Fibroblast of lung (primary cell): ENCODE measurements at regions not wholly inside any gene's neighbourhood (a gene's known extent, or its start where the extent isn't known, plus 50 kb on each side); places are given as distances from the start of the nearest gene placed in this dataset.

Source experiments
- CTCF ChIP-seq, 2 donors: IDR thresholded peaks in 1 of 2; conservative IDR thresholded peaks in 1 of 2; 1 replicate in 1 of 2; 2 replicates in 1 of 2; pipeline ENCODE4 v1.5.1; 2011 to 2012; ENCODE audit warnings: low read length in 2 of 2, control low read depth in 1 of 2, inconsistent platforms in 1 of 2, low read depth in 1 of 2, mild to moderate bottlenecking in 1 of 2
- EZH2 ChIP-seq: IDR thresholded peaks from 2 replicates; pipeline ENCODE4 v1.5.1; 2012; ENCODE audit warnings: low read length, control low read depth, mild to moderate bottlenecking; ENCODE audit errors: missing control alignments

DNA sequence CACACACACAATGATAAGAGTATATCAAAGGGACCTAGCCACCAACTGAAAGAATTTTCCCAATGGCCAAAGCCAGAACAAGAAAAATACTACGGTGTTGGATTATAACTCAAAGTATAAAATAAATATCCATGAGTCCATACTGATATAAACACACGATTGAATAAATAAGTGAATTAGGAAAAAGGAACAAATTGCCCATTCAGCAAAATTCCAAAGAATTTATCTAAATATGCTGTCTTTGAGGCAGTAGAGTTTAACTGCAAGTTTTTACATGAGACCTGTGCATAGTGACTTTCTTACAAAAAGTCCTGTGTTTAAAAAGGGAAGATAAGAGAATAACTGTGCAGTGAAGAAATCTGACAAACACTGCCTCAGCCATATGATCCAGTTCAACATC, 278.8 kb upstream of the PPARGC1A start:
- TF ChIP-seq EZH2 = no peak
- no peak for TF ChIP-seq CTCF (conservative IDR thresholded peaks at IDR 0.05 in 1 of 2, IDR thresholded peaks at IDR 0.05 in 1 of 2; ENCODE audit: low read depth in 1 of 2, low read length in 2 of 2)
